Kidney epithelial cell (primary cell): ENCODE measurements at regions not wholly inside any gene's neighbourhood (a gene's known extent, or its start where the extent isn't known, plus 50 kb on each side); places are given as distances from the start of the nearest gene placed in this dataset.
"Not testable (repeated sequence)": the region's sequence is repeated elsewhere in the genome, so short reads cannot be mapped to it uniquely, and the experiment has no call there.

Experiments
- DNase-seq: peaks from one replicate; pipeline ENCODE4 v3.0.0-alpha.2; 2010; ENCODE audit warnings: low read depth
- H3K27me3 ChIP-seq: 2 replicates; pipeline ENCODE4 v1.6.0; 2011; ENCODE audit warnings: low read length; ENCODE audit not compliant: control insufficient read depth, insufficient read depth
- H3K36me3 ChIP-seq: 2 replicates; pipeline ENCODE4 v1.5.1; 2011; ENCODE audit warnings: low read length; ENCODE audit not compliant: control insufficient read depth, insufficient read depth
- H3K4me3 ChIP-seq: 2 replicates; pipeline ENCODE4 v1.5.1; 2011; ENCODE audit warnings: low read depth, mild to moderate bottlenecking, control low read depth, low read length

GRCh38 chr2:87496036-87497006 is 251.6 kb upstream of the PLGLB2 start:
- H3K27me3 ChIP-seq, H3K36me3 ChIP-seq, H3K4me3 ChIP-seq, DNase-seq: not testable (repeated sequence)

- not testable (repeated sequence) for DNase-seq, H3K4me3 ChIP-seq, H3K27me3 ChIP-seq, H3K36me3 ChIP-seq
Measured at GRCh38 chr2:87497135-87497534, 250.8 kb upstream of the PLGLB2 start.

- not testable (repeated sequence) for H3K36me3 ChIP-seq
Measured at GRCh38 chr2:87497700-87498099, 250.2 kb upstream of the PLGLB2 start.

GRCh38 chr2:87498169-87498853 is 249.6 kb upstream of the PLGLB2 start:
- not testable (repeated sequence) for H3K36me3 ChIP-seq, H3K27me3 ChIP-seq, DNase-seq, H3K4me3 ChIP-seq

More at GRCh38 chr2:87497700-87498099, 250.2 kb upstream of the PLGLB2 start:
- not testable (repeated sequence) for DNase-seq, H3K4me3 ChIP-seq, H3K27me3 ChIP-seq

- H3K27me3 ChIP-seq, H3K36me3 ChIP-seq, H3K4me3 ChIP-seq, DNase-seq: not testable (repeated sequence)
Measured at GRCh38 chr2:87498854-87499238, 249.0 kb upstream of the PLGLB2 start.

GRCh38 chr2:87499860-87500259 is 248.0 kb upstream of the PLGLB2 start:
- H3K4me3 ChIP-seq, H3K36me3 ChIP-seq, H3K27me3 ChIP-seq, DNase-seq: not testable (repeated sequence)

GRCh38 chr2:87500421-87500820 is 247.5 kb upstream of the PLGLB2 start:
- H3K36me3 ChIP-seq, H3K4me3 ChIP-seq, H3K27me3 ChIP-seq, DNase-seq: not testable (repeated sequence)

GRCh38 chr2:87500951-87501350 is 246.9 kb upstream of the PLGLB2 start:
- DNase-seq, H3K27me3 ChIP-seq, H3K36me3 ChIP-seq, H3K4me3 ChIP-seq: not testable (repeated sequence)

- not testable (repeated sequence) for H3K27me3 ChIP-seq, DNase-seq, H3K36me3 ChIP-seq, H3K4me3 ChIP-seq
Measured at GRCh38 chr2:87502948-87503347, 244.9 kb upstream of the PLGLB2 start.

- not testable (repeated sequence) for DNase-seq, H3K36me3 ChIP-seq, H3K27me3 ChIP-seq, H3K4me3 ChIP-seq
Measured at GRCh38 chr2:87505239-87505638, 242.6 kb upstream of the PLGLB2 start.

GRCh38 chr2:87505909-87506308 is 242.0 kb upstream of the PLGLB2 start:
- not testable (repeated sequence) for DNase-seq, H3K36me3 ChIP-seq, H3K4me3 ChIP-seq, H3K27me3 ChIP-seq

GRCh38 chr2:87507378-87508348 is 240.2 kb upstream of the PLGLB2 start:
- not testable (repeated sequence) for DNase-seq, H3K36me3 ChIP-seq, H3K4me3 ChIP-seq, H3K27me3 ChIP-seq

GRCh38 chr2:87511195-87511778 is 236.6 kb upstream of the PLGLB2 start:
- not testable (repeated sequence) for H3K27me3 ChIP-seq, H3K4me3 ChIP-seq, DNase-seq, H3K36me3 ChIP-seq
